MG63 (cell line): ENCODE measurements at regions not wholly inside any gene's neighbourhood (a gene's known extent, or its start where the extent isn't known, plus 50 kb on each side); places are given as distances from the start of the nearest gene placed in this dataset.
A peak's percentile ranks its signal among the peaks of the same experiment; 100 is the strongest.
"Not testable (repeated sequence)": the region's sequence is repeated elsewhere in the genome, so short reads cannot be mapped to it uniquely, and the experiment has no call there.

Experiments used
- DNase-seq: peaks from one replicate; pipeline ENCODE4 v3.0.0-alpha.2; 2020
- H3K27me3 ChIP-seq: fragments of 250-450 bp; sonication (Bioruptor Pico); 2 replicates; pipeline ENCODE4 v1.5.1; 2020; ENCODE audit warnings: mild to moderate bottlenecking, moderate library complexity
- H3K36me3 ChIP-seq: fragments of 250-450 bp; sonication (Bioruptor Pico); 2 replicates; pipeline ENCODE4 v1.5.1; 2020; ENCODE audit warnings: mild to moderate bottlenecking, moderate library complexity
- H3K4me3 ChIP-seq: fragments of 250-450 bp; sonication (Bioruptor Pico); 2 replicates; pipeline ENCODE4 v1.5.1; 2020; ENCODE audit warnings: mild to moderate bottlenecking, moderate library complexity
- H3K9me3 ChIP-seq: fragments of 250-450 bp; sonication (Bioruptor Pico); 2 replicates; pipeline ENCODE4 v1.5.1; 2020; ENCODE audit warnings: mild to moderate bottlenecking, moderate library complexity

DNA sequence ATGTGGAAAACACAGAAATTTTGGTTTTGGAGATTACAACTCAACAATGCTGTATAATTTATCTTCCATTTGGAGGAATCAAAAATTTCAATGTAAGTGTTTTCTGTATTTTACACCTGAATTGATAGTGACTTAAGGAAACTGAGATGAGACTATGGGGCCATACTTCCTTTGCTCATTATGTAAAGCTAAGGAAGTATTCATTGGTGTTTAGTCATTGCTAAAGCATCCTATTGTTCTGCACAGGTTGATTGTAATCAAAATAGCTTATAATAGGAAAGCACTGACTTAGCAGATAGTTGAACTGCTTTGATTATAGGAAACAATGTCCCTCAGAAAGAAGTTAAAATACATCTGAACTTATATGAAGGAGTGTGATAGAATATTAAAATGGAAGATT is 244.4 kb upstream of the SLITRK5 start:
- H3K36me3 ChIP-seq: no peaks in the 10 kb centered on the region
- H3K27me3 ChIP-seq: no peaks in the 10 kb centered on the region
- no peaks in the 10 kb centered on the region for H3K9me3 ChIP-seq
- H3K4me3 ChIP-seq: no peak overlapping the region
- no peak for DNase-seq

- H3K27me3 ChIP-seq: no peaks in the 10 kb centered on the region
- H3K36me3 ChIP-seq: no peaks in the 10 kb centered on the region
- no peak overlapping the region for H3K4me3 ChIP-seq
- DNase-seq: no peak
- H3K9me3 ChIP-seq: no peaks in the 10 kb centered on the region
Observed at GRCh38 chr13:87444135-87444534, 227.0 kb upstream of the SLITRK5 start.

GRCh38 chr13:87452281-87452680 is 218.9 kb upstream of the SLITRK5 start:
- H3K27me3 ChIP-seq: no peaks in the 10 kb centered on the region
- H3K4me3 ChIP-seq: no peak overlapping the region
- no peaks in the 10 kb centered on the region for H3K36me3 ChIP-seq
- H3K9me3 ChIP-seq: no peaks in the 10 kb centered on the region
- no peak for DNase-seq

DNA sequence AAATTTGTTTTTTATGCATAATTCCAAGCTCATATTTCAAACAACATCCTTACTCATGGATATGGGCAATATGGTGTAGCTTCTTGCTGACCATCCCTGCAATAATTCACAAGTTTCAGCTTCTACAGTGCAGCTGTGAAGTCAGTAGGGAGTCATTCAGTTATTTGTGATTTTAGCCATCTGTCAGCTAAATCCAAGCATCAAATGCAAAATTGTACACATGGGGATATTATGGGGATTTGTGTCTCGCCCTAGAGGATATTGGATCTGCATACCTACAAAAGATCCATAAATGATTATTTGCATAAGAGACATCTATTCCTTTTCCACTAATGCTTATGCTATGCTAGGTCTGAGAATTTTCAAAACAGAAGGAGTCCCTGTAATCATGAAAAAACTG is 217.9 kb upstream of the SLITRK5 start:
- no peak for DNase-seq
- no peak overlapping the region for H3K4me3 ChIP-seq

GRCh38 chr13:87459419-87459818 is 211.8 kb upstream of the SLITRK5 start:
- no peak overlapping the region for H3K4me3 ChIP-seq
- no peaks in the 10 kb centered on the region for H3K9me3 ChIP-seq
- no peak for DNase-seq

More for the DNA sequence above, 217.9 kb upstream of the SLITRK5 start:
- Histone ChIP-seq H3K9me3 (no peaks in the 10 kb centered on the region), H3K27me3 (no peaks in the 10 kb centered on the region), H3K36me3 (no peaks in the 10 kb centered on the region)

GRCh38 chr13:87497426-87497825 is 173.7 kb upstream of the SLITRK5 start:
- Histone ChIP-seq H3K9me3 (no peaks in the 10 kb centered on the region), H3K27me3 (no peaks in the 10 kb centered on the region), H3K4me3 (no peak overlapping the region), H3K36me3 (no peaks in the 10 kb centered on the region)
- no peak for DNase-seq

More at GRCh38 chr13:87459419-87459818, 211.8 kb upstream of the SLITRK5 start:
- Histone ChIP-seq H3K27me3 (no peaks in the 10 kb centered on the region; the same call in 1 of the 2 replicates), H3K36me3 (no peaks in the 10 kb centered on the region)

- no peak overlapping the region for H3K4me3 ChIP-seq
- no peaks in the 10 kb centered on the region for H3K36me3 ChIP-seq
- no peaks in the 10 kb centered on the region for H3K9me3 ChIP-seq
- peak; percentile 2 for DNase-seq
- no peaks in the 10 kb centered on the region for H3K27me3 ChIP-seq
Observed at GRCh38 chr13:87498681-87499080, 172.5 kb upstream of the SLITRK5 start.

GRCh38 chr13:87524775-87525174 is 146.4 kb upstream of the SLITRK5 start:
- Histone ChIP-seq H3K9me3 (no peaks in the 10 kb centered on the region), H3K27me3 (no peaks in the 10 kb centered on the region), H3K4me3 (no peak overlapping the region), H3K36me3 (no peaks in the 10 kb centered on the region)
- DNase-seq: no peak

DNA sequence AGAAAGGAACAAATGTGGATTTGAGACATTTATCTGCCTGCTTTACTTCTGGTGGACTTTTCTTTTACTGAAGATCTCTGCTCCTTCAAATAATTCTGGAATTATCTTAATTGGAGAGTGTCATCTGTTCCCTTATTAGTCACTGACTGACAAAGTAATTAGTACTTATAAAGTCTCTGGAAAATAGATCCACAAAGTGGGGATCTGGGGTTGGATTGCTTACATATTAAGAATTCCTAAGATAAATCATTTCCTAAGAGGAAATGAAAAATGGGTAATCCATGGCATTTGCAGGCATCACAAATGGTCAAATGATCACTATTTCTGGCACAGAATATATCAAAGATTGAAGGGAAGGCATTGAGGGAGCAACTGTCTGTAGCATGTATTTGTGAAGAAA is 137.4 kb upstream of the SLITRK5 start:
- H3K4me3 ChIP-seq: no peak overlapping the region
- no peaks in the 10 kb centered on the region for H3K27me3 ChIP-seq
- H3K36me3 ChIP-seq: no peaks in the 10 kb centered on the region
- no peaks in the 10 kb centered on the region for H3K9me3 ChIP-seq
- no peak for DNase-seq

DNA sequence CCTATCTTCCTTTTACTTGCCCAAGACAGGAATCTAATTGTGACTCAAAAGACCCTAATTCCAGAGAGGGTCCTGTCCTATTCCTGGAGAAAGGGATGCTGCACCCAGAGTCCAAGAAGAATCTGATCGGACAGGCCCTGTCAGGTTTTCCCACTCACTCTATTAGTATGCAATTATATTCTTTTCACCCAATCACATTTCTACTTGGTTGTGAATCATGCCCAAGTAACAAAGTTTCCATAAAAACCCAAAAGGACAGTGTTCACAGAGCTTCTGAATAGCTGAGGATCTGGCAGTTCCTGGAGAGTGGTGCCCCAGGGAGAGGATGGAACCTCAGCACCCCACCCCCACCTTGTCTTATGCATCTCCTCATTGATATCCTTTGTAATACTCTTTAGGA is 135.3 kb upstream of the SLITRK5 start:
- Histone ChIP-seq H3K4me3 (no peak overlapping the region), H3K27me3 (no peaks in the 10 kb centered on the region), H3K36me3 (no peaks in the 10 kb centered on the region), H3K9me3 (no peaks in the 10 kb centered on the region)
- DNase-seq: no peak

DNA sequence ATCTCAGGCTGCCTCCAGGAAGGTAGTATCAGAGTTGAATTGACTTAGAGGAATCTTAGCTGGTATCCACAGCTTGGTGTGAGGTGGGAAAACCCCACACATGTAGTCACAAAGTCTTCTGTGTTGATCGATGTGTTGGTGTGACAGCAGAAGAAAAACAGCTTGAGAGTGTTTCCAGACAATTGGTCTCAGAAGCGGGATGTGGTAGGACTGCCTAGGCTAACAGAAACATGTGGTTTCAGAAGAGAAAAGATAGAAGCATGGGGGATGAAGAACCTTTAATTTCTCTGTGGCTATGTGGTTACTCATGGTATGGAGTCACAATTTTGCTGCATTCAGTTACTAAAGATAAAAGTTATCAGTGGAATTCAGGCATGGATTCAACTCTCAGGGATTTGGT is 134.7 kb upstream of the SLITRK5 start:
- Histone ChIP-seq H3K9me3 (no peaks in the 10 kb centered on the region), H3K36me3 (no peaks in the 10 kb centered on the region), H3K4me3 (no peak overlapping the region), H3K27me3 (no peaks in the 10 kb centered on the region)
- DNase-seq: no peak

DNA sequence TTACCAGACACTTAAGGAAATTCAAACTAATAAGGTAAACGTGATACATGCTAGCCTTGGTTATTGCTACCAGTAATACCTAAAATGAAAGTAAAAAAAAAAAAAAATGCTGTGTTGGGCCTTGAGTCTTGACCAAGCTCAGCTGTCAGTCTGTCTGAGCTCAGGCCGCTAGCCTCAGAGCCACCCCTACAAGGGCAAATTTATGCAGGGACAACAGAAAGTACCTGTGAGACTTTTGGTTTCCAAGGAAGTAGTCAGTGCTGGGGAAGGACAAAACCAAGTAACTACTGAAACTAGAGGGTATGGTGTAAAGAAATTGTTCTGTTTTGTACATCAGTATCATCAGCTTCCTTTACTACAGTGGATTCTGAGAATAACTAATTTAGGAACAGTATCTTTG is 134.3 kb upstream of the SLITRK5 start:
- no peak overlapping the region for H3K4me3 ChIP-seq
- H3K27me3 ChIP-seq: no peaks in the 10 kb centered on the region
- no peaks in the 10 kb centered on the region for H3K9me3 ChIP-seq
- no peak for DNase-seq
- H3K36me3 ChIP-seq: no peaks in the 10 kb centered on the region

DNA sequence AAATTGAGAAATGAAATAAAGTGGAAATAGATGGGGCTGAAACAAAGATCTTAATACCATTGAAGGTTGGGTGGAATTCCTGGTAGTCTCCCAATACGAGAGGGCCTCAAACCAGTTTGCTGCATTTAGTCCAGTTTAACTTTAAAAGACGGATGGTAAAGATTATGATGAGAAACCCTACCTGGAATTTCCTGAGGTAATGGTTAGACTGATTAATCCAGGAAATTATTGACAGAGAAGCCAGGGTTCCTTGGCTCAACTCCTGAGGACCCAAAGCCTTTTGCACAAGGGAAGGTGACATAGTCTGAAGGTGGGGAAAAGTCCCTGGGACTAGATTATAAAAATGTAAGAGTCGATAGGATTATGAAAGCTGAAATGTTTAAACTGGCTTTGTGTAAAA is 133.2 kb upstream of the SLITRK5 start:
- H3K36me3 ChIP-seq: no peaks in the 10 kb centered on the region
- DNase-seq: no peak

DNA sequence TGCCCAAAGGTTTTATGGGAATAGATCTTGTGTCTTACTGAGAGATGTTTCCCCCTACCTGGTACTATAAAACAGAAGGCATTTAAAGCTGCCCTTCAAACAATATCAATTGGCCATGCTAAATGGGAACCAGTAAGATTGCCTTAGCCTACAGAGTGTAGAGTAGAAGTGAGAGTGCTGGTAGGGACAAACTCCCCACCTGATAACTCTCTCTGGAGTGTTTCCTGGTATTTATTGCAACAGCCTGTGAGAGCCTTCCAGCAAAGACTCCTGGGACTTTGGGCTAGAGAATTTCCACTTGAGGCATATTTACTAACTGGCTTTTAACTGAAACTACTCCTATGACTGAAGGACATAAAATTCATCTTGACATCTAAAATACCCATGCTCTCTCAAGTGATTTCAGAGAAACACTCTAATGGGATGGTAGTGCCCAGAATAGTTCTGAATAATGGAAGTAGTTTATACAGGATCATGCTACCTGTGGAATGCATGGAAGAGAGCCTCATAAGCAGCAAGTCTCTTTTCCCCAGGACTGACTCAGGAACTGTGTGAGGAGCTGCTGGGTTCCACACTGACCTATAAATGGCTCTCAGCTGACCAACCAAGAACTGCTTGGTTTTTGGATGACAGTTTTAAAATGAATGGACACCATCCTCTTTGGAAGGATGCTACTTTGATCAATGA is 132.7 kb upstream of the SLITRK5 start:
- Histone ChIP-seq H3K9me3 (no peaks in the 10 kb centered on the region), H3K4me3 (no peak overlapping the region), H3K36me3 (no peaks in the 10 kb centered on the region), H3K27me3 (no peaks in the 10 kb centered on the region)
- no peak for DNase-seq

More for the DNA sequence above, 133.2 kb upstream of the SLITRK5 start:
- Histone ChIP-seq H3K27me3 (no peaks in the 10 kb centered on the region), H3K4me3 (no peak overlapping the region), H3K9me3 (no peaks in the 10 kb centered on the region)

GRCh38 chr13:87553142-87553541 is 118.0 kb upstream of the SLITRK5 start:
- H3K4me3 ChIP-seq: no peak overlapping the region
- H3K36me3 ChIP-seq: no peaks in the 10 kb centered on the region
- H3K9me3 ChIP-seq: no peaks in the 10 kb centered on the region
- DNase-seq: no peak
- H3K27me3 ChIP-seq: no peaks in the 10 kb centered on the region

DNA sequence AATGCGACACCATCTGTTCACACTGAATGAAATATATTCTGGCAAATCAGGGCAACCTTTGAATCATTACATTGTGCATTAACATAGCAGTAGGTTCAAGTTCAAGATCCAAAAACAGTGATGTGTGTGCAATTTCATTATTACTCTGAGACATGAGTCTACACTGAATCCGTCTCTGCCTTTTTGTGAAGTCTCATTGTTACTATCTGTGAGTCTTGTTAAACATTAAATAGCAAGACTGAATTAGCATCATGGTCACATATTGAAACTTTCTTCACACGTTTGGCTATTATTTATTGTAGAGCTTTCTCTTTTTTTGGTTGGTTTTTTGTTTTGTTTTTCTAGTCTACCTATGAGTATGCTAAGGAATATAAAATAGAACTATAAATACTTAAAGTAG is 117.1 kb upstream of the SLITRK5 start:
- Histone ChIP-seq H3K9me3 (no peaks in the 10 kb centered on the region), H3K27me3 (no peaks in the 10 kb centered on the region), H3K4me3 (no peak overlapping the region), H3K36me3 (no peaks in the 10 kb centered on the region)
- DNase-seq: no peak

DNA sequence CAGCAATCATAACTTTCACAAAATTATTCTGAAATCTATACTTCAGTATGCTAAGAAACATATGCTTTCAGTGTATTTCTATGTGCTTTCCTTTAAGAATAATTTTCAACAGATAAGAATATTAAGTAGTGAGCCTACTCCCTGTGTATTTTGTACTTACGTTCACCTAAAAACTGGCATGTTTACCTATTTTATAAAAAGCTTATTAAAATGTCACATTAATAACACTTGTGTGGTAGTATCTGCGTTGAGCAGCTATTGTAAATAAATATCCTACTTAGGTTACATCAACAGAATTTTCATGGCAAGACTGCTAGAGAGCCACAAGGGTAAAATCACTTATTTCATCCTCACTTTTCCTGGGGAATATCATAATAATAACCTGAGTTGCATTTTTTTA is 113.4 kb upstream of the SLITRK5 start:
- no peaks in the 10 kb centered on the region for H3K27me3 ChIP-seq
- no peaks in the 10 kb centered on the region for H3K36me3 ChIP-seq
- DNase-seq: no peak
- no peaks in the 10 kb centered on the region for H3K9me3 ChIP-seq
- no peak overlapping the region for H3K4me3 ChIP-seq

GRCh38 chr13:87561580-87561979 is 109.6 kb upstream of the SLITRK5 start:
- H3K4me3 ChIP-seq, H3K27me3 ChIP-seq: not testable (repeated sequence)

DNA sequence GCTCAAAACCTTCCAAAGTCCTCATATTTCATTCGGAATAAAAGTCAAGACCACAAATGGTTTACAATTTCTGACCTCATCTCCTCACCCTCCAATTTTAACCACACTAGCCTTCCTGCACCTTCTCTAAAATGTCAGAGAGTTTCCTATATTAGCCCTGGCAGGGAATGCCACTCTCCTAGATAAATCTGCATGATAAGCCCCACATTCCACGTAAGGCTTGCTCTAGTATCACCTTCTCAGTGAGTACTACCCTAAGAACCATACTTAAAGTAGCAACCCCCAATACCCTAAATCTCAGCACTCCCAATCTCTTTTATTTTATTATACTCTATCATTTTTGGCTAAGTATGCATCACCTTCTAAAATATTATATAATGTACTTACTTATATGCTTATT is 100.5 kb upstream of the SLITRK5 start:
- Histone ChIP-seq H3K36me3 (no peaks in the 10 kb centered on the region), H3K9me3 (no peaks in the 10 kb centered on the region; the same call in 1 of the 2 replicates), H3K4me3 (no peak overlapping the region), H3K27me3 (peaks cover 4% of the 10 kb centered on the region)
- no peak for DNase-seq

More at GRCh38 chr13:87561580-87561979, 109.6 kb upstream of the SLITRK5 start:
- not testable (repeated sequence) for DNase-seq, H3K9me3 ChIP-seq, H3K36me3 ChIP-seq
